Osteocyte (in vitro differentiated cells): ENCODE measurements at regions not wholly inside any gene's neighbourhood (a gene's known extent, or its start where the extent isn't known, plus 50 kb on each side); places are given as distances from the start of the nearest gene placed in this dataset.
"Not testable (repeated sequence)": the region's sequence is repeated elsewhere in the genome, so short reads cannot be mapped to it uniquely, and the experiment has no call there.

Source experiments
- DNase-seq: peaks from one replicate; pipeline ENCODE4 v3.0.0; 2021; ENCODE audit warnings: mixed read lengths; ENCODE audit not compliant: unreplicated experiment; ENCODE audit errors: extremely low spot score
- H3K27ac Mint-ChIP-seq: one replicate; pipeline ENCODE4 v1.8.0; 2021; ENCODE audit warnings: mild to moderate bottlenecking, mixed read lengths; ENCODE audit not compliant: unreplicated experiment
- H3K27me3 Mint-ChIP-seq: one replicate; pipeline ENCODE4 v1.8.0; 2021; ENCODE audit warnings: mixed read lengths; ENCODE audit not compliant: unreplicated experiment
- H3K36me3 Mint-ChIP-seq: one replicate; pipeline ENCODE4 v1.8.0; 2021; ENCODE audit warnings: mixed read lengths; ENCODE audit not compliant: unreplicated experiment
- H3K4me1 Mint-ChIP-seq: one replicate; pipeline ENCODE4 v1.8.0; 2021; ENCODE audit warnings: mixed read lengths; ENCODE audit not compliant: unreplicated experiment
- H3K4me3 Mint-ChIP-seq: one replicate; pipeline ENCODE4 v1.8.0; 2021; ENCODE audit warnings: mild to moderate bottlenecking, moderate library complexity, mixed read lengths; ENCODE audit not compliant: unreplicated experiment
- H3K9me3 Mint-ChIP-seq: one replicate; pipeline ENCODE4 v1.8.0; 2021; ENCODE audit warnings: mixed read lengths; ENCODE audit not compliant: unreplicated experiment
- CTCF ChIP-seq: fragments of 200-600 bp; sonication (generic); IDR thresholded peaks from 2 replicates; pipeline ENCODE4 v1.5.0; 2021; ENCODE audit warnings: antibody characterized with exemption, mild to moderate bottlenecking, moderate library complexity

- not testable (repeated sequence) for H3K4me1 Mint-ChIP-seq, H3K27me3 Mint-ChIP-seq
Observed at GRCh38 chr17:22095414-22095813, 403.1 kb downstream of the KCNJ18 start.

DNA sequence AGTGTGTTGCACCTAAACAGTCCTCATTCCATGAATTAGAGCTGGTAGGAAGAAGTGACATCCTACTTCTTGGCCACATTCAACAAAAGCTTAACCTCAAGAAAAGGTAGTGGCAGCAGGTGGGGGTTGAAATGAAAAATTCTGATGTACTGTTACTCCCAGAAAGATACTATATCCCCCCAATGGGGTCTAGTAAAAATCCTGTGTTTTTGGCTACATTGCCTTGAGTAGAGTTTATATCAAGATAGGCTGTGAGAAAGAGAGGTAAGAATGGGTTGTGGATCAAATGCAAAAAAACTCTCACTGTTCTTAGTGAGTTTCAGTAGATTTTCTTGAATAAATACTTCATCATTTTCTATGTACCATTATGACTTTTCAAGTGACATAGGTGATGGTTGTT lies 407.3 kb downstream of the KCNJ18 start:
- not testable (repeated sequence) for H3K4me3 Mint-ChIP-seq, H3K36me3 Mint-ChIP-seq, H3K27me3 Mint-ChIP-seq, H3K4me1 Mint-ChIP-seq, DNase-seq, H3K27ac Mint-ChIP-seq
- peaks cover 32% of the 10 kb centered on the region for H3K9me3 Mint-ChIP-seq

More at GRCh38 chr17:22095414-22095813, 403.1 kb downstream of the KCNJ18 start:
- H3K36me3 Mint-ChIP-seq, H3K27ac Mint-ChIP-seq, H3K4me3 Mint-ChIP-seq, DNase-seq: not testable (repeated sequence)
- peaks cover 27% of the 10 kb centered on the region for H3K9me3 Mint-ChIP-seq

DNA sequence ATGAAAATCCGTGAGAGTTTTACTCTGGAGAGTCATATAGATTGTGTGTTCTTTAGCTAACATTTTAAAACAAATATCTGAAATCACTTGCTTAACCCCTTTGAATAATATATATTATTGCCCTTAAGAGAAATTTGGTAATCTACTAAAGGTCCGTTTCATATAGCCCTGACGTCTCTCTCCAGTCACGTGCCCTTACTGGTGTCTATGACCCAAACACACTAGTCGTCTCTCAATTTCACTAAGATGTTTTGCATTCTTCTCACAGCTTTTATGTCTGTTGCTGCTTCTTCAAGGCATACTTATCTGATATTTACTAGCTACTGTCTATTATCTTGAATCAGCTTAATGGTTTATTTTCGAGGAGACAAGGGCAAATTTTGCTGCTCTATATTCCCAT lies 409.9 kb downstream of the KCNJ18 start:
- DNase-seq = no peak
- Mint-ChIP-seq H3K9me3 (peaks cover 33% of the 10 kb centered on the region), H3K36me3 (no peaks in the 10 kb centered on the region), H3K27ac (no peak overlapping the region), H3K4me3 (no peak overlapping the region), H3K4me1 (no peaks in the 10 kb centered on the region), H3K27me3 (no peaks in the 10 kb centered on the region)
- no peak for TF ChIP-seq CTCF

DNA sequence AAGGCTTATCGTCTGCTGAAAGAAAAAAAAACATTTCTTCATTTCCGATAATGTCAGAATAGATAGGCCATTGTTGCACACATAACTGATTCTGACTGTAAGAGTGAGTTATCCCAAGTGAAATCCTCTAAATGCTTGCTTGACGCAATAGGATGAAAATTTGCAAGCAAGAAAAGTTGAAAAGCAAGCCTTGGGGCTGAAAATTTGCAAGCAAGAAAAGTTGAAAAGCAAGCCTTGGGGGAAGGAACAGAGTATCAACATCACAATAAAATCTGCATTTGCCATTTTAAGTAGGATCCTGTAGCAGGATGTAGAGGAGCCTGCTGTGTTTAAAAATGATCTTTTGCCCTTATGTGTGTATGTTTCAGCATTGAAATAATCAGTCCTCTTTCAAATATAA lies 424.4 kb downstream of the KCNJ18 start:
- H3K4me1 Mint-ChIP-seq, H3K27me3 Mint-ChIP-seq, H3K27ac Mint-ChIP-seq, H3K36me3 Mint-ChIP-seq, H3K4me3 Mint-ChIP-seq, DNase-seq: not testable (repeated sequence)
- peaks cover 38% of the 10 kb centered on the region for H3K9me3 Mint-ChIP-seq

- H3K27ac Mint-ChIP-seq = not testable (repeated sequence)
Observed at GRCh38 chr17:22117401-22117800, 425.1 kb downstream of the KCNJ18 start.

GRCh38 chr17:22119016-22119415 lies 426.7 kb downstream of the KCNJ18 start:
- not testable (repeated sequence) for H3K4me1 Mint-ChIP-seq, H3K27me3 Mint-ChIP-seq, H3K27ac Mint-ChIP-seq, H3K4me3 Mint-ChIP-seq, DNase-seq, H3K36me3 Mint-ChIP-seq
- H3K9me3 Mint-ChIP-seq = peaks cover 41% of the 10 kb centered on the region

More at GRCh38 chr17:22117401-22117800, 425.1 kb downstream of the KCNJ18 start:
- not testable (repeated sequence) for H3K27me3 Mint-ChIP-seq, H3K36me3 Mint-ChIP-seq, DNase-seq, H3K4me3 Mint-ChIP-seq, H3K4me1 Mint-ChIP-seq
- H3K9me3 Mint-ChIP-seq = peaks cover 42% of the 10 kb centered on the region

- H3K9me3 Mint-ChIP-seq = peaks cover 41% of the 10 kb centered on the region
- not testable (repeated sequence) for H3K4me3 Mint-ChIP-seq, H3K36me3 Mint-ChIP-seq, H3K27me3 Mint-ChIP-seq, DNase-seq, H3K27ac Mint-ChIP-seq, H3K4me1 Mint-ChIP-seq
Observed at GRCh38 chr17:22119751-22120150, 427.4 kb downstream of the KCNJ18 start.

GRCh38 chr17:22123536-22124281 lies 431.4 kb downstream of the KCNJ18 start:
- Mint-ChIP-seq H3K27me3 (no peaks in the 10 kb centered on the region), H3K4me3 (no peak overlapping the region), H3K4me1 (no peaks in the 10 kb centered on the region), H3K9me3 (peaks cover 34% of the 10 kb centered on the region), H3K36me3 (no peaks in the 10 kb centered on the region), H3K27ac (no peak overlapping the region)
- no peak for DNase-seq
- TF ChIP-seq CTCF = no peak
